ENCODE measurements at regions not wholly inside any gene's neighbourhood (a gene's known extent, or its start where the extent isn't known, plus 50 kb on each side); places are given as distances from the start of the nearest gene placed in this dataset.

DNA sequence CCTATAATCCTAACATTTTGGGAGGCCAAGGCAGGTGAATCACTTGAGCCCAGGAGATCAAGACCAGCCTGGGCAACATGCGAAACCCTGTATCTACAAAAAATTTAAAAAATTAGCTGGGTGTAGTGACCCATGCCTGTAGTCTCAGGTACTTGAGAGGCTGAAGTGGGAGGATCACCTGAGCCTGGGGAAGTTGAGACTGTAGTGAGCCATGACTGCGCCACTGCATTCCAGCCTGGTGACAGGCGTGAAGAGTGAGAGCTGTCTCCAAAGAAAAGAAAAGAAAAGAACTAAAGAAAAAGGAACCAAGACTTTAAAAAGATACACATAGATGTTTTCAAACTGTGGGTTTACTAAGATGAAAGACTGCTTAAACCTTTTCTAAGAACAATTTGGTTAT lies 129.0 kb downstream of the SPCS3 start:
- TF ChIP-seq EZH2 (IDR thresholded peaks at IDR 0.05) = no peak
- TF ChIP-seq FOSL1 (IDR thresholded peaks at IDR 0.05; ENCODE audit: low read depth) = no peak
